Esophagus muscularis mucosa (tissue), 4 donors: ENCODE measurements at regions not wholly inside any gene's neighbourhood (a gene's known extent, or its start where the extent isn't known, plus 50 kb on each side); places are given as distances from the start of the nearest gene placed in this dataset.

ENCODE experiments used
- EP300 ChIP-seq: sonication (generic); formaldehyde crosslinking; IDR thresholded peaks from one replicate; pipeline ENCODE4 v1.6.1; 2017; ENCODE audit warnings: antibody characterized with exemption
- POLR2A ChIP-seq: fragments of 450-650 bp; IDR thresholded peaks from one replicate; pipeline ENCODE4 v1.6.1; 2017; ENCODE audit warnings: antibody characterized with exemption, moderate library complexity, mild to moderate bottlenecking, low read depth
- POLR2AphosphoS5 ChIP-seq, 2 donors: sonication (generic); formaldehyde crosslinking; IDR thresholded peaks; one replicate each; pipeline ENCODE4 v1.6.1; 2017; ENCODE audit warnings: antibody characterized with exemption in 2 of 2
- TF ChIP-seq, protein P1 (sequence below), 3 experiments: fragments of 200-600 bp in 2 of 3; fragments of 450-650 bp in 1 of 3; sonication (generic) in 2 of 3; IDR thresholded peaks; one replicate each; pipeline ENCODE4 v1.5.1; 2017 to 2019; ENCODE audit warnings: antibody characterized with exemption in 3 of 3, mild to moderate bottlenecking in 2 of 3, moderate library complexity in 1 of 3

- TF ChIP-seq POLR2A (no peak), POLR2AphosphoS5 (IDR thresholded peaks at IDR 0.05) (no peak), EP300 (no peak)
- TF ChIP-seq, protein P1, sequence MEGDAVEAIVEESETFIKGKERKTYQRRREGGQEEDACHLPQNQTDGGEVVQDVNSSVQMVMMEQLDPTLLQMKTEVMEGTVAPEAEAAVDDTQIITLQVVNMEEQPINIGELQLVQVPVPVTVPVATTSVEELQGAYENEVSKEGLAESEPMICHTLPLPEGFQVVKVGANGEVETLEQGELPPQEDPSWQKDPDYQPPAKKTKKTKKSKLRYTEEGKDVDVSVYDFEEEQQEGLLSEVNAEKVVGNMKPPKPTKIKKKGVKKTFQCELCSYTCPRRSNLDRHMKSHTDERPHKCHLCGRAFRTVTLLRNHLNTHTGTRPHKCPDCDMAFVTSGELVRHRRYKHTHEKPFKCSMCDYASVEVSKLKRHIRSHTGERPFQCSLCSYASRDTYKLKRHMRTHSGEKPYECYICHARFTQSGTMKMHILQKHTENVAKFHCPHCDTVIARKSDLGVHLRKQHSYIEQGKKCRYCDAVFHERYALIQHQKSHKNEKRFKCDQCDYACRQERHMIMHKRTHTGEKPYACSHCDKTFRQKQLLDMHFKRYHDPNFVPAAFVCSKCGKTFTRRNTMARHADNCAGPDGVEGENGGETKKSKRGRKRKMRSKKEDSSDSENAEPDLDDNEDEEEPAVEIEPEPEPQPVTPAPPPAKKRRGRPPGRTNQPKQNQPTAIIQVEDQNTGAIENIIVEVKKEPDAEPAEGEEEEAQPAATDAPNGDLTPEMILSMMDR (IDR thresholded peaks at IDR 0.05): no peak
Observed at GRCh38 chr15:93290618-93290946, 201.6 kb upstream of the RGMA start.
